Embryonic facial prominence (tissue), 1 donor: ENCODE measurements at regions not wholly inside any gene's neighbourhood (a gene's known extent, or its start where the extent isn't known, plus 50 kb on each side); places are given as distances from the start of the nearest gene placed in this dataset.
"Not testable (repeated sequence)": the region's sequence is repeated elsewhere in the genome, so short reads cannot be mapped to it uniquely, and the experiment has no call there.

ENCODE experiments used
- DNase-seq: peaks from one replicate; pipeline ENCODE4 v3.0.0-alpha.2; 2016; ENCODE audit errors: extremely low spot score

DNA sequence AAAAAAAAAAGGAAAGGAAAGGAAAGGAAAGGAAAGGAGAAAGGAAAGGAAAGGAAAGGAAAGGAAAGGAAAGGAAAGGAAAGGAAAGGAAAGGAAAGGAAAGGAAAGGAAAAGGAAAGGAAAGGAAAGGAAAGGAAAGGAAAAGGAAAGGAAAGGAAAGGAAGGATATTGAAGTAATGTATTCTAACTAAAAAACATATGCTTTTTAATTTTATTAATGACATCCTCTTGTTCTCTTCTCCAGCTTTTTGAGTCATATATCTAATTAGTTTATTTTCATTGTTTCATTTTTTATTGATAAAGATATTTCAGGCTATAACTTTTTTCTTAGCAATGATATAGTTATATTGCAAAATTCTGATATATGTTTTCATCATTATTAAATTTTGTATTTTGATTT lies 585.8 kb upstream of the ARID1B start:
- DNase-seq = not testable (repeated sequence)

GRCh38 chr6:156190270-156190669 lies 586.9 kb upstream of the ARID1B start:
- no peak for DNase-seq

DNA sequence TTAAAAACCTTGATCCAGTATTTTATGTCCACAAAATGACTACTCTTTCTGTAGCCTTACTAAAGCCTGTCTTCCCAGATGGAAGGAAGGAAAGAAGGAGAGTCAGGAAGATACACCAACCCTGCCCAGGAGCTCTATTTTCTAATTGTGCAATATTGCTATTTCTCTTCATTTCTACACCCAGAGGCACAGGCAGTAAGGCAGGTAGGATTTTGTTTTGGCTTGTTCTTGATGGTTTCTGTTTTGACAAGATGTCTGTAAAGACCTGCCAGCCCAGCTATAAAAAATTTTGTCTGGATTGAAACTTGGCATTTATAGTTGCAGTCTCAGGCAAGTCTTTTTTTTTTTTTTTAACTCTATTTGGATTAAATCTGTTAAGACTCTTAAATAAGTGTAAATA lies 587.5 kb upstream of the ARID1B start:
- DNase-seq = no peak

DNA sequence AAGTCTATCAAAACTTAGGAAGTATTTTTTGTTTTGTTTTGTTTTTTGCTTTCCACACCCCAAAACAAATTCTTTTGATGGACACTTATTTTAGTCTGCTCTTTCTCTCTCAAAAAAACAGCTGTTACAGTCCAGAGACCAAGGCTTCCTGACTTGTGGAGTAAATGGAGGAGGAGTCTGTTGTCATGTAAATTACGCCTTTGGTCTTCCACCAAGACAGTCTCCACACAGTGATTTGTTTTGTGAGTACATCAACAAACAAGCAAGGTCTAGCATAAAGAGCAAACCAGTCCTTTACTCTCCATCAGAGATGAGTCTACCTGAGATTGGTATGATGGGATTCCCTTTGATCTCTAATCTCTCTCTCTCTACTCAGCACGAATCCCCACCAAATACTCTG lies 588.0 kb upstream of the ARID1B start:
- no peak for DNase-seq

DNA sequence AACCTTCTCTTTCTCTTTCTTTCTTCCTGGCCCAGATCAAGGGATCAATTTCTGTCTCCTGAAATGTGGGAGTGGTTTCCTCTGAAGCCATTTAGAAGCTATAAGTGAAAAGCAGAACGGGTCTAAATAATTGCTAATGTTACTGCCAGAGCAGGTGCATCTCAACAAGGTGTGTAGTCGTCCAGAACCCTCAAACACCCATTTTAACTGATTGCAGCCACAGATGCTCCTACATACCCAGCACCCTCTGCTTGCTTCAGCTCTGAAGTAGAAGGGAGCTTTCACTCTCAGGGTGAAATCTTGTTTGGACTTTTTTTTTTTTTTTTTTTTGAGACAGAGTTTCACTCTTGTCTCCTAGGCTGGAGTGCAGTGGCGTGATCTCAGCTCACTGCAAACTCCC lies 592.1 kb upstream of the ARID1B start:
- no peak for DNase-seq

GRCh38 chr6:156183678-156184077 lies 593.5 kb upstream of the ARID1B start:
- DNase-seq = no peak

- no peak for DNase-seq
Measured at GRCh38 chr6:156182356-156182755, 594.8 kb upstream of the ARID1B start.

- DNase-seq = no peak
Measured at GRCh38 chr6:156181506-156181905, 595.7 kb upstream of the ARID1B start.

DNA sequence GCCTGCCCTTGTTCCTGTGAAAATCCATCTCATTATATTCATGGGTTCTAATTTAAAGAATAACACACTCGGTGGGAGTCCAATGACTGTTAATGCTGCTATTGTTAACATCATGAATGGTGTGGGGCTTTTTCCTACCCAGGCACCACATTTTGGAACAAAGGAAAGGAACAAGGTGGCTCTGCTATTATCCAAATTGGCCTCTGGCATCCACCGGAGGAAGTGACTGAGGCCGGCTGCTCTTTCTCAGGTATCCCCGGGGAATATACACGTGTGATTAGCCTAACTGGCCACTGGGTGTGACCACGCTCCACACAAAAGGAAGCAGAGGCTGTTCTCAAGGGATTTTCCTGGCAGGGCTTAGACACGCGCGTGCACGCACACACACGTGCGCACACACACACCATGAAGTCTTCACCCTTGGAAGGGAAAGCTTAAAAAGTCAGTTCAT lies 601.2 kb upstream of the ARID1B start:
- DNase-seq = no peak

DNA sequence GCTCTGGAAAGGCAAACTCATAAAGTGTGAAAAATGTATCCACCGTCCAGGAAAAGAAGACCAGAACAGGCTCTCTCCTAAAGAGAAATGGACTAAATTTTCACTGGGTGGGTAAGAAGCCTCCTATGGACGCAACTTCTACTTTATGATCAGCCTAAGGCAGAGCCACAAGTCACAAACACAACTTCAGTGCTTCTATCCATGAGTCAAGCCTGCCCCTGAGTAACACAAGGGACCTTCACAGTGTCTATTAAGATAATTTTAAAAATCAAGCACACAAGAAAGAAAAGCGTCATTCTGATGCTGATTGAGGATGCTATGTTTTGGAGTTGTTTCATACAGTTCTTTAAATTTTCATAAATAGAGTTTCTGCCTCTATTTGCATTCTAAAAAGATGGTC lies 601.7 kb upstream of the ARID1B start:
- no peak for DNase-seq

- no peak for DNase-seq
Measured at GRCh38 chr6:156174031-156174890, 602.9 kb upstream of the ARID1B start.

DNA sequence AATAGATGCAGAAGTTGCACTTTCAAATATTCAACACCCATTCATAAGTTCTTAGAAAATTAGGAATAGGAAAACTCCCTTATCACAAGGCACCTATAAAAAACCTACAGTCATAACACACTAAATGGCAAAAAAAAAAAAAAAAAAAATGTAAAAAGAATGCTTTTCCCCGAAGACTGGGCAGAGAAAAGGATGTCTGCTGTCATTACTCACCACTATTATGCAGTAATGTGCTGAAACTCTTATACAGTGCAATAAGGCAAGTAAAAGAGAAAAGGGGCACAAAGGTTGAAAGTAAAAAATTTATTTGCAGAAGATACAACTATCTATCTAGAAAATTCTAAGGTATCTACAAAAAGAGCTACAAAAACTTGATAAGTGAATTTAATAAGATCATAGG lies 607.8 kb upstream of the ARID1B start:
- DNase-seq = no peak

DNA sequence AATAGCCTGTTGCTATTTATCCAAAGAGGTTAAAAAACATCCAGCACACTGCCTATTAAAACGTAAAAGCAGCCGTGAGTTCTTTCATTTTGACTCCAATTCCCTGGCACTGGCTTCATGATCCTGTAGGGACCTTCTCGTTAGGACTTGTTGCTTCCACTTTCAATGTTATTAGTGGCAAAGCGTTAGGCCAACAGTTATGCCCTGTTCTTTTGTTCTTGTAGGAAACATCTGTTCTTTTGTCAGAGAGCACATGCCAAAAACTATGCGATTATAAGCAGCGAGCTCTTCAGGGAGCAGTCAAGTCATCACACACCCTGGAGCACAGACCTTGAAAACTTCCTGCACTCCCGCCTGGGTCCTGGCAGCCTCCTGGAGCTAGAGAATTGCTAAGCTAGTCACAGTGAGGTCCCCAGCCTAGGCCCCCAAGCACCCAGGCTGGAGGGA lies 609.5 kb upstream of the ARID1B start:
- DNase-seq = no peak

DNA sequence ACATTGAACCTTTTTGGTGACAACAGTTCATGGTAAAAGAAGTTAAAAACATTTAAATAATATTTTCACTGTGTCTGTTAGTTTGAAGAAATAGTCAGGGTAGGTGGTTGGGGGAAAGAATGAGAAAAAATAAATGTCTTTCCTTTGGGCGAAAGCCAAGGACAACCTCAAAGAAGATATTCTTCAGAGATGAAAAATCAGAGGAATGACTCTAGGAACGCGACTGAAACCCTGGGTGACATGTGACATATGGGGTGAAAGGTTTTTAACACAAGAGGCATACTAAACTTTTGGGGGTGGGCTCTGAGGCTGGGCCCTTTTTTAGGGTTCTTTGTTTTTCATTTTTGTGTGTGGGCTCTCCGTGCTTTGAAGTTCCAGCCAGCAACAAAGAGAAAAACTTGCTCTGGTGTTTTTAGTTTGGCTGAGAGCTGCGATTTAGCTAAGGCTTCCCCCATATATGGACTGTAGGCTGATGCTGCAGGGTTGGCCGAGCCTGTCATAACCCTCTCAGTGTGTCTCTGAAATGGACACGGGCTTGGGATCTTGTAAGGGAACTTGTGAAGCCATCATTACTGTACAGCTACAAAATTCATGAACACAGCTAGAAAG lies 610.1 kb upstream of the ARID1B start:
- DNase-seq = no peak

DNA sequence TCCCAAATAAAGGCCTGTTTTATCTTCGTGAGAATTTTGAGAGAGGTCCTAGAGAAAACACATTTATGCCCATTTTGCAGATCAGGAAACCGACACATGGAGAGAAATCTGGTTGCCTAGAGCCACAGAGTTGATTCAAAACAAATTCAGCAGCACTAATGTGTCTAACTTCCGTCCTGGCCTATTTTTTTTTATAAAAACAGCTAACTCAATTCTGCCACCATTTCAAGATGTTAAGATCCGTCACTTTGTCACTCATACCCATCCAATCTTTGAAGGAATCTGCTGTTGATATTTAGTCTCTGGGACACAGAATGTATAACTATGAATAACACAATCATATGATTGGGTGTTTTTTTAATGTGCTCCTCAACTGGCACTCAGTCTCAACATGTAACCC lies 611.1 kb upstream of the ARID1B start:
- DNase-seq = no peak

- no peak for DNase-seq
Measured at GRCh38 chr6:156164701-156165452, 612.3 kb upstream of the ARID1B start.

DNA sequence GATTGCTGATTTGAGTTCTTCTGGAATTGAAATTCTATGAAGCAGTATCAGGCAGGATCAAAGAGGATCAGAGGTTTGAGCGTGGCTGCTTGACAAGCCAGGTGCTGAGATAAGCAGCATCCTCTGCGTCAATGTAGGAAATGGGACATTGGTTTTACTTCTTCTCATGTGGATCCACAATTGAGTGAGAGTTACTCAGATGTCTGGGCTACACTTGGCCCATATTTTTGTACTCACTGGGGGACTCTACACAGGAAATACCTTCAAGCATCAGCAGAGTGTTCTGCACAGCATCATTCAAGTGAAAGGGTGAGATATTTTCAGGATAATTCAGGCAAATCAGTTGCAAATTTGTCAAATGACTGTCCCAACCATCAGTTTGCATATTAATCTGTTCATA lies 613.9 kb upstream of the ARID1B start:
- DNase-seq = no peak

GRCh38 chr6:156161471-156161870 lies 615.7 kb upstream of the ARID1B start:
- DNase-seq = no peak

DNA sequence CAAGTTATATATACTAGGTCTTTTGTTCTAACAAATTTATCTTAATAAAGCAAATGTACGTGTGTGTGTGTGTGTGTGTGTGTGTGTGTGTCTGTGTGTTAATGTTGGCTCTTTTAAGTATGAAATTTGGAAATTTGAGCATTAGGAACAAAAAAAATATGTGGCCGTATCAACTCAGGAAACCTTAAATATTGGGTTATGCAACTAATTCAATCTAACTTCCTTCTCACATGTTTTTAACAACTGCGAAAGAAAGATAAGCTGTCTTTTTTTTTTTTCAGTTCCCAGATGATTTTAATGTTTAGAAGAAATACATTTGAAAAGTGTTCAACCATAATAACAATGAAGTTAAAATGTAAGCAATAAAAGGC lies 616.4 kb upstream of the ARID1B start:
- no peak for DNase-seq

GRCh38 chr6:156160007-156160794 lies 617.0 kb upstream of the ARID1B start:
- DNase-seq = no peak

GRCh38 chr6:156154896-156155295 lies 622.3 kb upstream of the ARID1B start:
- no peak for DNase-seq

GRCh38 chr6:156150391-156150790 lies 626.8 kb upstream of the ARID1B start:
- no peak for DNase-seq
